Esophagus squamous epithelium (tissue), 5 donors: ENCODE measurements at regions not wholly inside any gene's neighbourhood (a gene's known extent, or its start where the extent isn't known, plus 50 kb on each side); places are given as distances from the start of the nearest gene placed in this dataset.

Experiments used
- DNase-seq: peaks from one replicate; lab custom pipeline; 2025; lab: John Stamatoyannopoulos, UW
- H3K27ac ChIP-seq, 4 donors: fragments of 200-600 bp; sonication (generic); one replicate each; pipeline ENCODE4 v1.5.1; 2016 to 2019; ENCODE audit warnings: mild to moderate bottlenecking in 1 of 4
- H3K27me3 ChIP-seq, 4 donors: fragments of 200-600 bp; sonication (generic); 1 replicate in 3 of 4; 2 replicates in 1 of 4; pipeline versions ENCODE4 v1.5.1 to v1.6.0; 2017 to 2021; ENCODE audit warnings: antibody characterized with exemption in 1 of 4
- H3K36me3 ChIP-seq, 3 donors: fragments of 200-600 bp; sonication (generic); one replicate each; pipeline ENCODE4 v1.5.1; 2016 to 2019
- H3K4me1 ChIP-seq, 3 donors: fragments of 200-600 bp; sonication (generic); one replicate each; pipeline ENCODE4 v1.5.1; 2017 to 2019
- H3K4me3 ChIP-seq, 4 donors: fragments of 200-600 bp; sonication (generic); 1 replicate in 3 of 4; 2 replicates in 1 of 4; pipeline ENCODE4 v1.5.1; 2016 to 2019; ENCODE audit warnings: mild to moderate bottlenecking in 2 of 4, moderate library complexity in 1 of 4
- H3K9me3 ChIP-seq, 3 donors: fragments of 200-600 bp; sonication (generic); one replicate each; pipeline ENCODE4 v1.5.1; 2016 to 2019
- CTCF ChIP-seq, 6 experiments: fragments of 450-650 bp in 4 of 6; fragments of 200-600 bp in 2 of 6; sonication (generic) in 2 of 6; IDR thresholded peaks; one replicate each; pipeline ENCODE4 v1.5.1; 2016 to 2019; ENCODE audit warnings: antibody characterized with exemption in 6 of 6, mild to moderate bottlenecking in 4 of 6, moderate library complexity in 4 of 6
- POLR2A ChIP-seq, 4 donors: fragments of 450-650 bp; IDR thresholded peaks; one replicate each; pipeline ENCODE4 v1.6.1; 2017; ENCODE audit warnings: antibody characterized with exemption in 4 of 4, mild to moderate bottlenecking in 4 of 4, moderate library complexity in 3 of 4
- WGBS, 2 donors: methylation state at CpG; one replicate each; pipeline ENCODE4 v1.1.5; 2018; 5-methylcytosine and 5-hydroxymethylcytosine counted together
- intact Hi-C: fragments of 100-400 bp; cut with DNase I; formaldehyde crosslinking; loops from one replicate; pipeline ENCODE4 v1.15.0; 2022
- donor health status: DM: yes; HTN: yes; CAD: no.

- Histone ChIP-seq H3K4me3 (no peak overlapping the region), H3K27me3 (no peaks in the 10 kb centered on the region), H3K36me3 (no peaks in the 10 kb centered on the region), H3K9me3 (no peaks in the 10 kb centered on the region), H3K27ac (no peak overlapping the region), H3K4me1 (no peaks in the 10 kb centered on the region)
- 61 to 69% methylated on average over 5 of the region's 5 CpGs for WGBS, 2 donors
- TF ChIP-seq POLR2A (IDR thresholded peaks at IDR 0.05) (no peak), CTCF (IDR thresholded peaks at IDR 0.05) (no peak)
- DNase-seq = no peak
- intact Hi-C loops = no loop called here
These were observed 65.8 kb upstream of the ELMO1 start for GRCh38 chr7:37514497-37514896.

GRCh38 chr7:37516664-37517063, 68.0 kb upstream of the ELMO1 start:
- Histone ChIP-seq H3K4me3 (no peak overlapping the region), H3K27me3 (no peaks in the 10 kb centered on the region), H3K4me1 (no peaks in the 10 kb centered on the region), H3K27ac (no peak overlapping the region), H3K36me3 (no peaks in the 10 kb centered on the region), H3K9me3 (no peaks in the 10 kb centered on the region)
- DNase-seq = no peak
- intact Hi-C loops = no loop called here
- 68 to 74% methylated on average over 5 of the region's 5 CpGs for WGBS, 2 donors
- TF ChIP-seq CTCF (IDR thresholded peaks at IDR 0.05) (no peak), POLR2A (IDR thresholded peaks at IDR 0.05) (no peak)

- 84 to 85% methylated on average over 2 of the region's 2 CpGs for WGBS, 2 donors
- TF ChIP-seq CTCF (IDR thresholded peaks at IDR 0.05) = no peak
- no peak for TF ChIP-seq POLR2A (IDR thresholded peaks at IDR 0.05)
These were observed 69.6 kb upstream of the ELMO1 start for GRCh38 chr7:37518266-37518665.

GRCh38 chr7:37524056-37524455, 75.4 kb upstream of the ELMO1 start:
- H3K4me3 ChIP-seq = no peak overlapping the region
- TF ChIP-seq CTCF (IDR thresholded peaks at IDR 0.05) (no peak), POLR2A (IDR thresholded peaks at IDR 0.05) (no peak)
- intact Hi-C loops = no loop called here
- no peak for DNase-seq
- no peak overlapping the region for H3K27ac ChIP-seq
- H3K36me3 ChIP-seq = no peaks in the 10 kb centered on the region
- H3K9me3 ChIP-seq = no peaks in the 10 kb centered on the region
- H3K27me3 ChIP-seq = no peaks in the 10 kb centered on the region
- 35 to 71% methylated on average over 4 of the region's 4 CpGs for WGBS, 2 donors
- no peaks in the 10 kb centered on the region for H3K4me1 ChIP-seq

More at GRCh38 chr7:37518266-37518665, 69.6 kb upstream of the ELMO1 start:
- intact Hi-C loops = no loop called here
- no peak for DNase-seq
- Histone ChIP-seq H3K27ac (no peak overlapping the region), H3K27me3 (no peaks in the 10 kb centered on the region), H3K4me3 (no peak overlapping the region), H3K36me3 (no peaks in the 10 kb centered on the region), H3K4me1 (no peaks in the 10 kb centered on the region), H3K9me3 (no peaks in the 10 kb centered on the region)

GRCh38 chr7:37524797-37525196, 76.1 kb upstream of the ELMO1 start:
- Histone ChIP-seq H3K4me1 (no peaks in the 10 kb centered on the region), H3K36me3 (no peaks in the 10 kb centered on the region), H3K27ac (no peak overlapping the region), H3K27me3 (no peaks in the 10 kb centered on the region), H3K4me3 (no peak overlapping the region), H3K9me3 (no peaks in the 10 kb centered on the region)
- TF ChIP-seq POLR2A (IDR thresholded peaks at IDR 0.05) (no peak), CTCF (IDR thresholded peaks at IDR 0.05) (no peak)
- 37 to 43% methylated on average over 2 of the region's 2 CpGs for WGBS, 2 donors
- intact Hi-C loops = no loop called here
- DNase-seq = no peak
